CD4-positive, alpha-beta T cell (primary cell): ENCODE measurements at regions not wholly inside any gene's neighbourhood (a gene's known extent, or its start where the extent isn't known, plus 50 kb on each side); places are given as distances from the start of the nearest gene placed in this dataset.

ENCODE experiments used
- ATAC-seq: fragments of 200-7000 bp; cut with Tn5 transposase; one replicate; pipeline ENCODE4 v1.10.0; 2022; ENCODE audit warnings: mild to moderate bottlenecking; ENCODE audit not compliant: poor library complexity
- CTCF ChIA-PET: fragments of 350-600 bp; sonication (Branson Sonifier 250); formaldehyde crosslinking; loops from one replicate; lab custom pipeline; 2021; ENCODE audit warnings: antibody characterized with exemption, inconsistent platforms; lab: Charles Lee
- POLR2A ChIA-PET: fragments of 350-600 bp; sonication (Branson Sonifier 250); formaldehyde crosslinking; loops from one replicate; lab custom pipeline; 2021; ENCODE audit warnings: antibody characterized with exemption, inconsistent platforms; lab: Charles Lee
- DNase-seq, 14 experiments: peaks; one replicate each; pipeline ENCODE4 v3.0.0-alpha.2; 2013 to 2020; ENCODE audit warnings: mixed read lengths in 2 of 14
- H3K27ac ChIP-seq, 2 donors: one replicate each; pipeline versions ENCODE4 v1.5.1 to v1.7.0; 2013; ENCODE audit warnings: low read length in 2 of 2, low read depth in 1 of 2, mild to moderate bottlenecking in 1 of 2
- H3K27me3 ChIP-seq, 2 experiments: 1 replicate in 1 of 2; 2 replicates in 1 of 2; pipeline versions ENCODE4 v1.6.1 to v1.7.0; 2013; ENCODE audit warnings: low read length in 2 of 2, control low read depth in 1 of 2, mild to moderate bottlenecking in 1 of 2, moderate library complexity in 1 of 2; ENCODE audit not compliant: insufficient read depth in 2 of 2, control insufficient read depth in 1 of 2
- H3K36me3 ChIP-seq: one replicate; pipeline ENCODE4 v1.6.1; 2013; ENCODE audit warnings: low read length, control low read depth; ENCODE audit not compliant: insufficient read depth
- H3K4me1 ChIP-seq: one replicate; pipeline ENCODE4 v1.6.1; 2013; ENCODE audit warnings: low read length, control low read depth; ENCODE audit not compliant: insufficient read depth
- H3K4me3 ChIP-seq: one replicate; pipeline ENCODE4 v1.5.1; 2013; ENCODE audit warnings: mild to moderate bottlenecking, low read length, moderate library complexity
- H3K9me3 ChIP-seq, 2 experiments: 1 replicate in 1 of 2; 2 replicates in 1 of 2; pipeline versions ENCODE4 v1.6.1 to v1.7.0; 2013; ENCODE audit warnings: low read length in 2 of 2, mild to moderate bottlenecking in 2 of 2, control low read depth in 1 of 2, moderate library complexity in 1 of 2; ENCODE audit not compliant: control insufficient read depth in 1 of 2, insufficient read depth in 1 of 2
- H3K27ac Mint-ChIP-seq: one replicate; pipeline ENCODE4 v1.8.0; 2020; ENCODE audit warnings: mixed read lengths
- H3K27me3 Mint-ChIP-seq: one replicate; pipeline ENCODE4 v1.8.0; 2021; ENCODE audit warnings: mixed read lengths
- H3K36me3 Mint-ChIP-seq: one replicate; pipeline ENCODE4 v1.8.0; 2021; ENCODE audit warnings: low read depth, mixed read lengths
- H3K4me1 Mint-ChIP-seq: one replicate; pipeline ENCODE4 v1.8.0; 2021; ENCODE audit warnings: low read depth, mixed read lengths
- H3K4me3 Mint-ChIP-seq: one replicate; pipeline ENCODE4 v1.8.0; 2020; ENCODE audit warnings: mild to moderate bottlenecking, mixed read lengths
- H3K9me3 Mint-ChIP-seq: one replicate; pipeline ENCODE4 v1.8.0; 2020; ENCODE audit warnings: mixed read lengths
- intact Hi-C, 2 experiments: fragments of 100-400 bp; cut with DNase I in 1 of 2; cut with micrococcal nuclease in 1 of 2; formaldehyde crosslinking; loops; one replicate each; pipeline versions ENCODE4 v1.15.1 to v1.9.0; 2023 to 2025; cut with DNase I, micrococcal nuclease
- TF ChIP-seq, protein P1 (sequence below): fragments of 200-600 bp; IDR thresholded peaks from one replicate; pipeline ENCODE4 v1.8.0; 2022; ENCODE audit warnings: antibody characterized with exemption, mild to moderate bottlenecking

DNA sequence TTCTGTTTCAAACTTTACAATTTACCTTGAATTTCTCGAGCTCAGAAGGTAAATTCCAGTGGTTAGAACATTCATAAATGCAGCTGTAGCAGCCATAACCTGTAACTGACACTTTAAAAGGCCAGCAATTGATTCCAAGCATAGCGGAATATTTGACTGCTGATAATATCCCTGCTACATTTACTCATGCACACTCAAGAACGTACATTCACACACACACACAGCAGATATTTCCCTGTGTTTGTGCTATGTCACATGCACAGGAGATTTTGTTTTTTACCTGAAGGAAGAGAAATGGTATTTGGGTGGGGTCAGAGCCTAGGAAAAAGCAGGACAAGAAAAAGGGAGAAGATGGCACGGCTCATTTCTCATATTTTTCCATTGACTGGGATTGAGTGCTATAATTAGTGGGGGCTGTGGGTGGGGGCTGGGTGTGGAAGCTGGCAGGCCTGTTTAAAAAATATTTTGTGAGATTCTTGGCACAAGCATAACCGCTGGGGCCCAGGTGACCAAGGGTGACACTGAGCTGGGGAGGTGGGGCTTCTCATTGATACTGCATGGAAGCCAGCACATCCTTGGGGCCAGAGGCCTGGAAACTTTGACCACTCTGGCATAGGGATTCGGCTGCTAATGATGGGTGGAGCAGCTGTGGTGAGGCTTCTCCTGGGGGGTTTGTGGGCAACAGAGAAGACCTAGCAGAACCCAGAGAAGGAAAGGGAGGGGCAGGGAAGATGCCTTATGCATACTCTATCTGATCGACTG is 88.9 kb upstream of the TPRG1 start:
- TF ChIP-seq, protein P1, sequence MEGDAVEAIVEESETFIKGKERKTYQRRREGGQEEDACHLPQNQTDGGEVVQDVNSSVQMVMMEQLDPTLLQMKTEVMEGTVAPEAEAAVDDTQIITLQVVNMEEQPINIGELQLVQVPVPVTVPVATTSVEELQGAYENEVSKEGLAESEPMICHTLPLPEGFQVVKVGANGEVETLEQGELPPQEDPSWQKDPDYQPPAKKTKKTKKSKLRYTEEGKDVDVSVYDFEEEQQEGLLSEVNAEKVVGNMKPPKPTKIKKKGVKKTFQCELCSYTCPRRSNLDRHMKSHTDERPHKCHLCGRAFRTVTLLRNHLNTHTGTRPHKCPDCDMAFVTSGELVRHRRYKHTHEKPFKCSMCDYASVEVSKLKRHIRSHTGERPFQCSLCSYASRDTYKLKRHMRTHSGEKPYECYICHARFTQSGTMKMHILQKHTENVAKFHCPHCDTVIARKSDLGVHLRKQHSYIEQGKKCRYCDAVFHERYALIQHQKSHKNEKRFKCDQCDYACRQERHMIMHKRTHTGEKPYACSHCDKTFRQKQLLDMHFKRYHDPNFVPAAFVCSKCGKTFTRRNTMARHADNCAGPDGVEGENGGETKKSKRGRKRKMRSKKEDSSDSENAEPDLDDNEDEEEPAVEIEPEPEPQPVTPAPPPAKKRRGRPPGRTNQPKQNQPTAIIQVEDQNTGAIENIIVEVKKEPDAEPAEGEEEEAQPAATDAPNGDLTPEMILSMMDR, result no peak
- no peaks in the 10 kb centered on the region for H3K4me1 Mint-ChIP-seq
- no peak overlapping the region for H3K27ac Mint-ChIP-seq
- no peak for ATAC-seq
- no peaks in the 10 kb centered on the region for H3K36me3 Mint-ChIP-seq
- Histone ChIP-seq H3K9me3 (no peaks in the 10 kb centered on the region), H3K4me1 (no peaks in the 10 kb centered on the region), H3K27me3 (no peaks in the 10 kb centered on the region), H3K27ac (no peak overlapping the region), H3K4me3 (no peak overlapping the region), H3K36me3 (no peaks in the 10 kb centered on the region)
- ChIA-PET POLR2A (no interaction called here), CTCF (interaction anchor here (0.6 kb wide), 1 partner anchor 255 kb away, joined by 3 read pairs; no protein-coding TSS in a partner anchor)
- no peak overlapping the region for H3K4me3 Mint-ChIP-seq
- no peak for DNase-seq
- intact Hi-C loops, result no loop called here
- no peaks in the 10 kb centered on the region for H3K27me3 Mint-ChIP-seq
- no peaks in the 10 kb centered on the region for H3K9me3 Mint-ChIP-seq

DNA sequence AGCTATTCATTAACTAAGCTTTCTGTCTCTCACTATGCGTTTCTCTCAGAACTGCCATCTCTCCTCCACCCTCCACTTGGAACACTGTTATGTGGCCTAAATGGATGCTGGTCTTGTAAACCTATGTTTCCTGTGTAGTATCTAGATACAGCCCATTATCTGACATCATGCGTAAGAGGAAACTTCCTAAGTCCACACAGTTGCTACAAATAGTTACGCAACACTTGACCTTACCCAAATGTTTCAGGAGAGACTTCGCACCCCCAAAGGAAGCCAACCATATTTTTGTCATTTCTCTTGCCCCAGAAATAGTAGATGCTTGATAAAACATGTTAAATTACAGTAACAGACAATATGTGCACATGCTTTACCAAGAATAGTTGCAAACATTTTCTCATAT is 87.2 kb upstream of the TPRG1 start:
- CTCF ChIA-PET, result interaction anchor here (0.6 kb wide), 1 partner anchor 1100 kb away, joined by 3 read pairs; no protein-coding TSS in a partner anchor
- H3K4me3 Mint-ChIP-seq, result no peak overlapping the region

DNA sequence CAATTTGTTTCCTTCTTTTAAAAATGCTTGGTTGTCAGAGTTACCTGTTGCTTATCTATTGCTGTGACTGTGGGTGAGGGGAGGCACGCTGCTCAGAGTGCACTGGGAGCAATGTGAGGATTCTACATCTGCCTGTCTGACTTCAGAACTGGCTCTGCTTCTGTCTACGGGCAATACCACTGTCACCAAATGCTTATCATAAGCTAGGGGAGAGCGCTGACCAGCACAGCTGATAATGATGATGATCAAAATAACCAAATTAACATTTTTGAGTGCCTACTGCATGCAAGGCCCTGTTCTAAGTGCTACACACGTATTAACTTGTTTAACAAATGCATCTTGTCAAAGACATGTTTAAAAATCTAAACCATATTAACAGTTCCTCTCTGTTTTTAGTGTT is 79.2 kb upstream of the TPRG1 start:
- H3K27ac Mint-ChIP-seq, result no peak overlapping the region
- no peaks in the 10 kb centered on the region for H3K9me3 Mint-ChIP-seq
- H3K4me1 Mint-ChIP-seq, result no peaks in the 10 kb centered on the region
- DNase-seq (no peak), ATAC-seq (no peak)
- TF ChIP-seq, protein P1, result no peak
- H3K27me3 Mint-ChIP-seq, result no peaks in the 10 kb centered on the region
- H3K4me1 ChIP-seq, result no peaks in the 10 kb centered on the region
- H3K36me3 Mint-ChIP-seq, result no peaks in the 10 kb centered on the region
- H3K4me3 ChIP-seq, result no peak overlapping the region
- no peak overlapping the region for H3K27ac ChIP-seq
- H3K27me3 ChIP-seq, result no peaks in the 10 kb centered on the region
- ChIA-PET POLR2A (no interaction called here), CTCF (no interaction called here)
- H3K36me3 ChIP-seq, result no peaks in the 10 kb centered on the region
- intact Hi-C loops, result no loop called here
- H3K4me3 Mint-ChIP-seq, result no peak overlapping the region
- H3K9me3 ChIP-seq, result no peaks in the 10 kb centered on the region

More for the DNA sequence above, 87.2 kb upstream of the TPRG1 start:
- no peaks in the 10 kb centered on the region for H3K36me3 Mint-ChIP-seq
- no peaks in the 10 kb centered on the region for H3K27me3 Mint-ChIP-seq
- H3K27ac Mint-ChIP-seq, result no peak overlapping the region
- TF ChIP-seq, protein P1, result no peak
- H3K36me3 ChIP-seq, result no peaks in the 10 kb centered on the region
- no peak for DNase-seq
- H3K4me1 Mint-ChIP-seq, result no peaks in the 10 kb centered on the region
- H3K27ac ChIP-seq, result no peak overlapping the region
- intact Hi-C loops, result no loop called here
- no peaks in the 10 kb centered on the region for H3K4me1 ChIP-seq
- no peak for ATAC-seq
- no peaks in the 10 kb centered on the region for H3K9me3 Mint-ChIP-seq
- H3K4me3 ChIP-seq, result no peak overlapping the region
- H3K9me3 ChIP-seq, result no peaks in the 10 kb centered on the region
- H3K27me3 ChIP-seq, result no peaks in the 10 kb centered on the region
- POLR2A ChIA-PET, result no interaction called here
